Adrenal gland (tissue), 5 donors: ENCODE measurements at regions not wholly inside any gene's neighbourhood (a gene's known extent, or its start where the extent isn't known, plus 50 kb on each side); places are given as distances from the start of the nearest gene placed in this dataset.

Source experiments
- CTCF ChIP-seq, 6 experiments: fragments of 450-650 bp in 4 of 6; fragments of 200-600 bp in 2 of 6; sonication (generic) in 1 of 6; IDR thresholded peaks; 1 replicate in 5 of 6; 2 replicates in 1 of 6; pipeline versions ENCODE4 v1.5.1 to v1.8.0; 2016 to 2021; ENCODE audit warnings: antibody characterized with exemption in 6 of 6, mild to moderate bottlenecking in 2 of 6, moderate library complexity in 1 of 6
- POLR2A ChIP-seq, 2 donors: fragments of 450-650 bp; IDR thresholded peaks; one replicate each; pipeline ENCODE4 v1.6.1; 2017; ENCODE audit warnings: antibody characterized with exemption in 2 of 2, mild to moderate bottlenecking in 2 of 2, moderate library complexity in 1 of 2
- donor health status: DM: no; HTN: no; CAD: no.

GRCh38 chr6:144410059-144410458 lies 124.9 kb downstream of the UTRN start:
- TF ChIP-seq CTCF (IDR thresholded peaks at IDR 0.05) (no peak), POLR2A (IDR thresholded peaks at IDR 0.05) (no peak)
